PC-9 (cell line): ENCODE measurements at regions not wholly inside any gene's neighbourhood (a gene's known extent, or its start where the extent isn't known, plus 50 kb on each side); places are given as distances from the start of the nearest gene placed in this dataset.
"Not testable (repeated sequence)": the region's sequence is repeated elsewhere in the genome, so short reads cannot be mapped to it uniquely, and the experiment has no call there.

ENCODE experiments used
- BruUV-seq: library from RNA; stranded (reverse); fragments of 400-500 nt; replicated peaks from 2 replicates; lab custom pipeline; 2021; lab: Mats Ljungman, UMichigan
- CTCF ChIA-PET: fragments of 300-600 bp; sonication (Branson Sonifier 250); formaldehyde crosslinking; loops from one replicate; lab custom pipeline; 2022; ENCODE audit warnings: antibody characterized with exemption; lab: Charles Lee
- POLR2A ChIA-PET: fragments of 300-600 bp; sonication (Branson Sonifier 250); formaldehyde crosslinking; loops from one replicate; lab custom pipeline; 2022; ENCODE audit warnings: antibody characterized with exemption; ENCODE audit not compliant: unreplicated experiment; lab: Charles Lee
- DNase-seq, 2 experiments: peaks; one replicate each; pipeline versions ENCODE4 v3.0.0 to v3.0.0-alpha.2; 2015 to 2022; ENCODE audit warnings: mixed read lengths in 1 of 2
- H2AFZ ChIP-seq: fragments of 200-600 bp; sonication (generic); 2 replicates; pipeline ENCODE4 v1.8.1; 2017; ENCODE audit warnings: antibody characterized with exemption
- H3F3A ChIP-seq: fragments of 200-600 bp; sonication (generic); 2 replicates; pipeline ENCODE4 v1.8.1; 2017; ENCODE audit warnings: antibody characterized with exemption, mild to moderate bottlenecking, low read depth; ENCODE audit not compliant: insufficient read depth
- H3K27ac ChIP-seq: fragments of 200-600 bp; sonication (generic); 2 replicates; pipeline ENCODE4 v1.6.1; 2016; ENCODE audit warnings: mixed run types
- H3K27me3 ChIP-seq: fragments of 200-600 bp; sonication (generic); 2 replicates; pipeline ENCODE4 v1.6.1; 2016; ENCODE audit warnings: low read depth, mixed run types; ENCODE audit not compliant: insufficient read depth
- H3K36me3 ChIP-seq: fragments of 200-600 bp; sonication (generic); 2 replicates; pipeline ENCODE4 v1.6.1; 2016; ENCODE audit warnings: low read depth, mixed run types
- H3K4me1 ChIP-seq: fragments of 200-600 bp; sonication (generic); replicated peaks from 2 replicates; pipeline ENCODE4 v1.6.1; 2016; ENCODE audit warnings: mixed run types; ENCODE audit not compliant: insufficient read depth
- H3K4me2 ChIP-seq: fragments of 200-600 bp; sonication (generic); 2 replicates; pipeline ENCODE4 v1.6.1; 2017; ENCODE audit warnings: mixed run types
- H3K4me3 ChIP-seq: fragments of 200-600 bp; sonication (generic); 2 replicates; pipeline ENCODE4 v1.6.1; 2016; ENCODE audit warnings: mixed run types
- H3K79me2 ChIP-seq: fragments of 200-600 bp; sonication (generic); 2 replicates; pipeline ENCODE4 v1.6.1; 2017; ENCODE audit warnings: low read depth, mixed run types
- H3K9me2 ChIP-seq: fragments of 200-600 bp; sonication (generic); 2 replicates; pipeline ENCODE4 v1.8.1; 2017; ENCODE audit warnings: mild to moderate bottlenecking; ENCODE audit not compliant: insufficient read depth
- H3K9me3 ChIP-seq: fragments of 200-600 bp; sonication (generic); 2 replicates; pipeline ENCODE4 v1.8.1; 2016; ENCODE audit warnings: low read depth; ENCODE audit not compliant: insufficient read depth
- H4K20me1 ChIP-seq: fragments of 200-600 bp; sonication (generic); 2 replicates; pipeline ENCODE4 v1.8.1; 2017; ENCODE audit not compliant: insufficient read depth
- CTCF ChIP-seq: fragments of 200-600 bp; sonication (generic); conservative IDR thresholded peaks from 2 replicates; pipeline ENCODE4 v1.6.1; 2017; ENCODE audit warnings: mixed run types, antibody characterized with exemption, mild to moderate bottlenecking, moderate library complexity
- EZH2 ChIP-seq: fragments of 200-600 bp; sonication (generic); IDR thresholded peaks from 2 replicates; pipeline ENCODE4 v1.8.0; 2017; ENCODE audit warnings: antibody characterized with exemption, low read depth
- intact Hi-C: fragments of 100-400 bp; cut with micrococcal nuclease; formaldehyde crosslinking; loops from one replicate; pipeline ENCODE4 v1.10.0; 2022; ENCODE audit not compliant: unreplicated experiment

GRCh38 chr2:116820986-116821385 lies 993.5 kb upstream of the DDX18 start:
- Histone ChIP-seq H3K36me3 (no peaks in the 10 kb centered on the region), H3K4me2 (no peak overlapping the region), H2AFZ (no peak overlapping the region), H3F3A (no peaks in the 10 kb centered on the region), H3K9me3 (no peaks in the 10 kb centered on the region), H3K79me2 (no peaks in the 10 kb centered on the region), H3K4me3 (no peak overlapping the region), H4K20me1 (no peaks in the 10 kb centered on the region), H3K4me1 (no peaks in the 10 kb centered on the region), H3K27ac (no peak overlapping the region), H3K9me2 (no peaks in the 10 kb centered on the region), H3K27me3 (no peaks in the 10 kb centered on the region)
- intact Hi-C loops, result loop anchor here (10.0 kb wide), 1 partner anchor 1666 kb away; no protein-coding TSS in a partner anchor
- no peak for TF ChIP-seq CTCF
- TF ChIP-seq EZH2, result no peak
- ChIA-PET CTCF (no interaction called here), POLR2A (no interaction called here)
- no peak for DNase-seq
- BruUV-seq, result no TSS peak

GRCh38 chr2:116829543-116829942 lies 984.9 kb upstream of the DDX18 start:
- POLR2A ChIA-PET, H3K27ac ChIP-seq, H4K20me1 ChIP-seq, H3K4me2 ChIP-seq, BruUV-seq, H3K4me3 ChIP-seq, CTCF ChIA-PET, H3K79me2 ChIP-seq, H3K27me3 ChIP-seq, H3K4me1 ChIP-seq, H3K36me3 ChIP-seq, DNase-seq, H3F3A ChIP-seq, H2AFZ ChIP-seq, H3K9me2 ChIP-seq, H3K9me3 ChIP-seq: not testable (repeated sequence)
- intact Hi-C loops, result loop anchor here (10.0 kb wide), 1 partner anchor 1675 kb away; no protein-coding TSS in a partner anchor

GRCh38 chr2:116832148-116832547 lies 982.3 kb upstream of the DDX18 start:
- H3K27me3 ChIP-seq, result no peaks in the 10 kb centered on the region
- H3K36me3 ChIP-seq, result no peaks in the 10 kb centered on the region
- intact Hi-C loops, result no loop called here
- H2AFZ ChIP-seq, result no peak overlapping the region
- H4K20me1 ChIP-seq, result no peaks in the 10 kb centered on the region
- no peak overlapping the region for H3K4me2 ChIP-seq
- ChIA-PET POLR2A (no interaction called here), CTCF (no interaction called here)
- TF ChIP-seq EZH2, result no peak
- no peak for TF ChIP-seq CTCF
- H3F3A ChIP-seq, result no peaks in the 10 kb centered on the region
- no peaks in the 10 kb centered on the region for H3K4me1 ChIP-seq
- no peak for DNase-seq
- BruUV-seq, result no TSS peak
- no peak overlapping the region for H3K27ac ChIP-seq
- no peaks in the 10 kb centered on the region; the same call in 1 of the 2 replicates for H3K9me2 ChIP-seq
- H3K4me3 ChIP-seq, result no peak overlapping the region
- H3K79me2 ChIP-seq, result no peaks in the 10 kb centered on the region
- H3K9me3 ChIP-seq, result no peaks in the 10 kb centered on the region

GRCh38 chr2:116833052-116833451 lies 981.4 kb upstream of the DDX18 start:
- POLR2A ChIA-PET, result no interaction called here
- Histone ChIP-seq H3F3A (no peaks in the 10 kb centered on the region), H3K9me2 (no peaks in the 10 kb centered on the region; the same call in 1 of the 2 replicates), H3K4me2 (no peak overlapping the region), H3K79me2 (no peaks in the 10 kb centered on the region), H2AFZ (no peak overlapping the region), H3K36me3 (no peaks in the 10 kb centered on the region), H3K4me1 (no peaks in the 10 kb centered on the region), H4K20me1 (no peaks in the 10 kb centered on the region), H3K27me3 (no peaks in the 10 kb centered on the region), H3K4me3 (no peak overlapping the region), H3K27ac (no peak overlapping the region), H3K9me3 (no peaks in the 10 kb centered on the region)
- BruUV-seq, result no TSS peak
- TF ChIP-seq CTCF, result no peak
- TF ChIP-seq EZH2, result no peak
- no peak for DNase-seq
- intact Hi-C loops, result no loop called here
- CTCF ChIA-PET, result no interaction called here
